Mesenchymal stem cell (in vitro differentiated cells and primary cell): ENCODE measurements at regions not wholly inside any gene's neighbourhood (a gene's known extent, or its start where the extent isn't known, plus 50 kb on each side); places are given as distances from the start of the nearest gene placed in this dataset.
A peak's percentile ranks its signal among the peaks of the same experiment; 100 is the strongest.
"Not testable (repeated sequence)": the region's sequence is repeated elsewhere in the genome, so short reads cannot be mapped to it uniquely, and the experiment has no call there.

Experiments
- DNase-seq: peaks from one replicate; pipeline ENCODE4 v3.0.0-alpha.2; 2013
- H2AFZ ChIP-seq: one replicate; pipeline ENCODE4 v1.6.1; 2013; ENCODE audit warnings: low read depth, mild to moderate bottlenecking, control low read depth, inconsistent platforms, low read length, moderate library complexity
- H2AK5ac ChIP-seq: 2 replicates; pipeline ENCODE4 v1.6.1; 2013; ENCODE audit warnings: low read length, moderate library complexity, mild to moderate bottlenecking, inconsistent platforms; ENCODE audit not compliant: severe bottlenecking
- H2BK120ac ChIP-seq: one replicate; pipeline ENCODE4 v1.6.1; 2013; ENCODE audit warnings: low read depth, mild to moderate bottlenecking, inconsistent platforms, low read length, moderate library complexity
- H2BK12ac ChIP-seq, 2 experiments: one replicate each; pipeline ENCODE4 v1.6.1; 2013; ENCODE audit warnings: inconsistent platforms in 2 of 2, low read length in 2 of 2, mild to moderate bottlenecking in 2 of 2, moderate library complexity in 2 of 2, control low read depth in 1 of 2
- H2BK15ac ChIP-seq: one replicate; pipeline ENCODE4 v1.6.1; 2013; ENCODE audit warnings: mild to moderate bottlenecking, low read depth, inconsistent platforms; ENCODE audit not compliant: poor library complexity, severe bottlenecking
- H2BK5ac ChIP-seq: 2 replicates; pipeline ENCODE4 v1.6.1; 2013; ENCODE audit warnings: low read depth, mild to moderate bottlenecking, low read length, control low read depth, inconsistent platforms; ENCODE audit not compliant: poor library complexity, severe bottlenecking
- H3K14ac ChIP-seq, 2 experiments: one replicate each; pipeline ENCODE4 v1.6.1; 2013; ENCODE audit warnings: inconsistent platforms in 2 of 2, low read length in 2 of 2, control low read depth in 1 of 2, mild to moderate bottlenecking in 1 of 2, moderate library complexity in 1 of 2
- H3K18ac ChIP-seq, 2 experiments: one replicate each; pipeline ENCODE4 v1.6.1; 2013; ENCODE audit warnings: inconsistent platforms in 2 of 2, low read length in 2 of 2, control low read depth in 1 of 2, low read depth in 1 of 2, mild to moderate bottlenecking in 1 of 2
- H3K23ac ChIP-seq, 2 experiments: one replicate each; pipeline ENCODE4 v1.6.1; 2013; ENCODE audit warnings: inconsistent platforms in 2 of 2, low read length in 2 of 2, mild to moderate bottlenecking in 2 of 2, moderate library complexity in 2 of 2, control low read depth in 1 of 2
- H3K27ac ChIP-seq: 2 replicates; pipeline ENCODE4 v1.5.1; 2013; ENCODE audit warnings: mild to moderate bottlenecking, moderate library complexity, low read length, control low read depth, inconsistent platforms; ENCODE audit not compliant: poor library complexity, severe bottlenecking
- H3K27me3 ChIP-seq, 2 experiments: 2 replicates each; pipeline versions ENCODE4 v1.6.1 to v1.7.0; 2013; ENCODE audit warnings: low read length in 2 of 2, mild to moderate bottlenecking in 2 of 2, moderate library complexity in 2 of 2, control low read depth in 1 of 2, inconsistent platforms in 1 of 2; ENCODE audit not compliant: control insufficient read depth in 1 of 2, insufficient read depth in 1 of 2
- H3K36me3 ChIP-seq, 2 experiments: 2 replicates each; pipeline versions ENCODE4 v1.6.1 to v1.7.0; 2013; ENCODE audit warnings: low read length in 2 of 2, control low read depth in 1 of 2, inconsistent platforms in 1 of 2, low read depth in 1 of 2, mild to moderate bottlenecking in 1 of 2; ENCODE audit not compliant: insufficient read depth in 2 of 2, control insufficient read depth in 1 of 2
- H3K4ac ChIP-seq, 2 experiments: one replicate each; pipeline ENCODE4 v1.6.1; 2013; ENCODE audit warnings: inconsistent platforms in 2 of 2, low read length in 2 of 2, mild to moderate bottlenecking in 2 of 2, moderate library complexity in 2 of 2, control low read depth in 1 of 2, low read depth in 1 of 2
- H3K4me1 ChIP-seq: 2 replicates; pipeline ENCODE4 v1.6.1; 2013; ENCODE audit warnings: low read depth, low read length, control low read depth; ENCODE audit not compliant: control insufficient read depth, insufficient read depth
- H3K4me2 ChIP-seq: 2 replicates; pipeline ENCODE4 v1.6.1; 2013; ENCODE audit warnings: low read length, mild to moderate bottlenecking, inconsistent platforms; ENCODE audit not compliant: poor library complexity, severe bottlenecking
- H3K4me3 ChIP-seq, 2 experiments: 2 replicates each; pipeline versions ENCODE4 v1.5.1 to v1.7.0; 2013; ENCODE audit warnings: low read length in 2 of 2, mild to moderate bottlenecking in 2 of 2, control low read depth in 1 of 2, low read depth in 1 of 2; ENCODE audit not compliant: insufficient read depth in 1 of 2
- H3K79me1 ChIP-seq: replicated peaks from 2 replicates; pipeline ENCODE4 v1.6.1; 2013; ENCODE audit warnings: mild to moderate bottlenecking, control low read depth, low read length, inconsistent platforms; ENCODE audit not compliant: poor library complexity, severe bottlenecking
- H3K9ac ChIP-seq: 2 replicates; pipeline ENCODE4 v1.7.0; 2013; ENCODE audit warnings: mild to moderate bottlenecking, low read length, moderate library complexity
- H3K9me3 ChIP-seq: 2 replicates; pipeline ENCODE4 v1.7.0; 2013; ENCODE audit warnings: mild to moderate bottlenecking, low read length; ENCODE audit not compliant: control insufficient read depth
- H4K8ac ChIP-seq: one replicate; pipeline ENCODE4 v1.6.1; 2013; ENCODE audit warnings: inconsistent platforms, mild to moderate bottlenecking, low read length, moderate library complexity
- H4K91ac ChIP-seq: one replicate; pipeline ENCODE4 v1.6.1; 2013; ENCODE audit warnings: mild to moderate bottlenecking, low read length, inconsistent platforms
- WGBS: methylation state at CpG from one replicate; pipeline ENCODE4 v1.1.7; 2013; ENCODE audit warnings: mixed read lengths; 5-methylcytosine and 5-hydroxymethylcytosine counted together

- Histone ChIP-seq H3K27me3 (peaks cover 0 to 2% of the 10 kb centered on the region in 2 experiments), H2AFZ (no peak overlapping the region), H3K23ac (no peak overlapping the region), H2BK5ac (no peak overlapping the region), H3K4ac (no peak overlapping the region), H3K79me1 (no peaks in the 10 kb centered on the region), H3K4me2 (no peak overlapping the region), H4K91ac (no peak overlapping the region), H2BK15ac (no peak overlapping the region), H3K27ac (no peak overlapping the region), H2BK120ac (no peak overlapping the region), H3K18ac (no peak overlapping the region), H3K36me3 (no peaks in the 10 kb centered on the region), H3K4me3 (no peak overlapping the region), H3K14ac (no peak overlapping the region), H3K9ac (no peak overlapping the region), H2BK12ac (no peak overlapping the region), H4K8ac (no peak overlapping the region), H2AK5ac (no peak overlapping the region), H3K9me3 (no peaks in the 10 kb centered on the region), H3K4me1 (no peaks in the 10 kb centered on the region)
- DNase-seq, result peak; percentile 30
- 69% methylated on average over 8 of the region's 10 CpGs for WGBS
Observed at GRCh38 chr16:51834133-51834532, 683.1 kb upstream of the SALL1 start.

- H3K79me1 ChIP-seq, result no peaks in the 10 kb centered on the region
- no peaks in the 10 kb centered on the region for H3K36me3 ChIP-seq
- H2AFZ ChIP-seq, result no peak overlapping the region
- no peak overlapping the region for H2BK120ac ChIP-seq
- H4K91ac ChIP-seq, result no peak overlapping the region
- no peak overlapping the region for H3K4me3 ChIP-seq
- H2BK12ac ChIP-seq, result no peak overlapping the region
- no peaks in the 10 kb centered on the region for H3K9me3 ChIP-seq
- H3K9ac ChIP-seq, result no peak overlapping the region
- H3K14ac ChIP-seq, result no peak overlapping the region
- no peak overlapping the region for H3K18ac ChIP-seq
- no peaks in the 10 kb centered on the region for H3K27me3 ChIP-seq
- peak overlapping the region; percentile 34 for H3K4me2 ChIP-seq
- 96% methylated on average over 6 of the region's 6 CpGs for WGBS
- peak overlapping the region; percentile 45 for H3K27ac ChIP-seq
- H2BK15ac ChIP-seq, result no peak overlapping the region
- no peaks in the 10 kb centered on the region for H3K4me1 ChIP-seq
- no peak overlapping the region for H2BK5ac ChIP-seq
- no peak overlapping the region for H2AK5ac ChIP-seq
- DNase-seq, result no peak
- no peak overlapping the region for H4K8ac ChIP-seq
- no peak overlapping the region for H3K4ac ChIP-seq
- H3K23ac ChIP-seq, result no peak overlapping the region
Observed at GRCh38 chr16:51831595-51832367, 680.7 kb upstream of the SALL1 start.

GRCh38 chr16:51831034-51831433 is 680.0 kb upstream of the SALL1 start:
- not testable (repeated sequence) for H3K4me2 ChIP-seq, DNase-seq, H3K79me1 ChIP-seq, H3K23ac ChIP-seq, H3K36me3 ChIP-seq, H3K14ac ChIP-seq, H3K9me3 ChIP-seq, H2AFZ ChIP-seq, H3K4me3 ChIP-seq, H3K9ac ChIP-seq, H2BK5ac ChIP-seq, H2BK12ac ChIP-seq, H2BK15ac ChIP-seq, H3K4ac ChIP-seq, H3K4me1 ChIP-seq, H3K27ac ChIP-seq, H2BK120ac ChIP-seq, H3K27me3 ChIP-seq, H2AK5ac ChIP-seq, H4K91ac ChIP-seq, H4K8ac ChIP-seq, H3K18ac ChIP-seq
- WGBS, result 99% methylated on average over 5 of the region's 6 CpGs

GRCh38 chr16:51825779-51826178 is 674.7 kb upstream of the SALL1 start:
- Histone ChIP-seq H3K79me1 (no peaks in the 10 kb centered on the region), H2BK120ac (no peak overlapping the region), H3K18ac (no peak overlapping the region), H2BK12ac (no peak overlapping the region), H2BK5ac (no peak overlapping the region), H3K27me3 (peaks cover 0 to 6% of the 10 kb centered on the region in 2 experiments), H3K23ac (no peak overlapping the region), H2AK5ac (no peak overlapping the region), H2AFZ (no peak overlapping the region), H3K36me3 (no peaks in the 10 kb centered on the region), H3K9ac (no peak overlapping the region), H3K4me3 (no peak overlapping the region), H3K4ac (no peak overlapping the region), H4K8ac (no peak overlapping the region), H3K14ac (no peak overlapping the region), H2BK15ac (no peak overlapping the region), H4K91ac (no peak overlapping the region), H3K4me1 (no peaks in the 10 kb centered on the region), H3K9me3 (no peaks in the 10 kb centered on the region), H3K4me2 (no peak overlapping the region), H3K27ac (no peak overlapping the region)
- DNase-seq, result no peak
- WGBS, result 100% methylated on average over 1 of the region's 2 CpGs
